NCI-H2107 treated with DMSO at 0.1 percent for 48 hours (cell line): ENCODE measurements at regions not wholly inside any gene's neighbourhood (a gene's known extent, or its start where the extent isn't known, plus 50 kb on each side); places are given as distances from the start of the nearest gene placed in this dataset.
A peak's percentile ranks its signal among the peaks of the same experiment; 100 is the strongest.

Experiments used
- DNase-seq: peaks from one replicate; lab custom pipeline; 2025; ENCODE audit not compliant: unreplicated experiment; lab: John Stamatoyannopoulos, UW

DNA sequence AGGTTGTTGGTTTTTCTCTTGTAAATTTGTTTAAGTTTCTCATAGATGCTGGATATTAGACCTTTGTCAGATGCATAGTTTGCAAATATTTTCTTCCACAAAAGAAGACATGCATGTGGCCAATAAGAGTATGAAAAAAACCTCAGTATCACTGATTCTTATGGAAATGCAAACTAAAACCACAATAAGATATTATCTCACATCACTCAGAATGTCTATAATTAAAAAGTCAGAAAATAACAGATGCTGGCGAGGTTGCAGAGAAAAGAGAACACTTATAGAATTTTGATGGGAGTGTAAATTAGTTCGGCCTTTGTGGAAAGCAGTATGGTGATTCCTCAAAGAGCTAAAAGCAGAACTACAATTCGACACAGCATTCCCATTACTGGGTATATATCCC, 1355.6 kb downstream of the FAM133A start:
- DNase-seq = no peak

GRCh38 chrX:95040104-95040503, 1366.1 kb downstream of the FAM133A start:
- DNase-seq = no peak

- no peak for DNase-seq
These were observed 1370.3 kb downstream of the FAM133A start for GRCh38 chrX:95044331-95044730.

- DNase-seq = no peak
These were observed 1382.0 kb downstream of the FAM133A start for GRCh38 chrX:95055991-95056390.

DNA sequence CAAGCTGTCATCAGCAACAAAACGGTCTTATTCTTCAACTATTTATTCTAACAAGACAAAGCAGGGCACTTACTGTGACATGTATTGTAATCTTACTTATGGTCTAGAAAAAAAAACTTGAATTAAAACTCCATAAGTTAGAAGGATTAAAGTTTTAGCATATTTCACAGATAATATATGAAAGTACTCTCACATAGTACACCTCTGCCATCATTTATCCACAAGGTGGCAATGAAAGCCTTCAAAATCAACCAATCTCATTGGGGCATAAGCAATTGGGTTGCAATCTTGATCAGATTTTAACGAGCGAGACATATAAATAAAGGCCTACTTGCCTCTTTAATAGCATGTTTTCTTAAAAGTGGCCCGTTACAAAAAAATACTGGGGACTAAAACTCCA, 1382.9 kb downstream of the FAM133A start:
- DNase-seq = peak; percentile 13

- DNase-seq = no peak
These were observed 1383.3 kb downstream of the FAM133A start for GRCh38 chrX:95057341-95057740.

GRCh38 chrX:95058815-95059214, 1384.8 kb downstream of the FAM133A start:
- no peak for DNase-seq

DNA sequence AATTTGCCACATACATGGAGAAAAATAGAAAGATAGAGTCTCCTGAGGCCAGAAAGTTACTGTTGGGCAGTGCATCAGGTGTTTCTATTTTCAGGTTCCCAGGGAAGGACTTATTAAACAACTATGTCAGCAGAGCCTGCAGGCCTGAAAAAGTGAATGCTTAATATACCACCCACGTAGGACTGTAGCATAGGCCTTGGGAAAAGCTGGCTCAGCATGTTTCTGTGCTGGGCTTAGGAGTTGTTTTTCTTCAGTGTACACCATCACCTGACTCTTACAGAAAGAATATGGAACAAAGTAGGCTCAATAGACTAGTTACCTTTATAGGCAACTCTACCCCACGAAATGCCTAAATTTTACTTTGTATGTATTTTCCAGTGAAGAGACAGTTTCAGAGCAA, 1385.9 kb downstream of the FAM133A start:
- DNase-seq = no peak

GRCh38 chrX:95063554-95063953, 1389.5 kb downstream of the FAM133A start:
- no peak for DNase-seq

GRCh38 chrX:95065151-95065550, 1391.1 kb downstream of the FAM133A start:
- DNase-seq = no peak

DNA sequence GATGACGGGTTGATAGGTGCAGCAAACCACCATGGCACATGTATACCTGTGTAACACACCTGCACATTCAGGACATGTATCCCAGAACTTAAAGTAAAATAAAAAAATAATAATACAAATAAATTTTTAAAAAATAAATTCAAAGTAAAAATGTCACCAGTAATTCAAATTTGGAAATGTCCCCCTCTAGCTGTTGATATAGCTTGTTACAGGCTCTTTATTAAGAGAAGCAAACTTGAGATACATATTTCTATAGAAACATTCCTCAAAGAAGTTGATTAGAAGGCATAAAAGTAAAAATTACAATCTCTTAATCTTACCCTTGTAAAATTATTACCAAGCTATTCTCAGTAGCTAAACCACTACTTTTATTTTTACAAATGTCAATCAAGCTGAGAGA, 1397.0 kb downstream of the FAM133A start:
- DNase-seq = no peak

DNA sequence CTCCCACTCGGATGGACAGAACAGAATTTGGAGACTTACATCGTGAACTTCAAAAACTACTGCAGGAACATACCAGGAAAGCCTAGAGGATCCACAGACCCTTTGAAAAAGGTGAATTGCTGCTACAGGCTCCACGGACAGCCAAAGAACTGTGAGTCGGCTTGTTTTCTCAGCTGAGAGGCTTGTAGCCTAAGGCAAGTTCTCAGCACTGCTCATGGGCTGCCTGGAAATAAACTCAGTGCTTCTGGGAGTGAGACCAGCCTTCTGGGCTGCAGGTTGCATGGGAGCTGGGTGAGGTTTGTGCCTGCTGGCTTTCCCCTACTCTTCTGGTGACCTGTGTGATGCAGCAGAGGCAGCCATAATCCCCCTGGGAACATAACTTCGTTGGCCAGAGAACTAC, 1397.6 kb downstream of the FAM133A start:
- DNase-seq = peak; percentile 37

GRCh38 chrX:95076449-95076848, 1402.4 kb downstream of the FAM133A start:
- peak; percentile 68 for DNase-seq

DNA sequence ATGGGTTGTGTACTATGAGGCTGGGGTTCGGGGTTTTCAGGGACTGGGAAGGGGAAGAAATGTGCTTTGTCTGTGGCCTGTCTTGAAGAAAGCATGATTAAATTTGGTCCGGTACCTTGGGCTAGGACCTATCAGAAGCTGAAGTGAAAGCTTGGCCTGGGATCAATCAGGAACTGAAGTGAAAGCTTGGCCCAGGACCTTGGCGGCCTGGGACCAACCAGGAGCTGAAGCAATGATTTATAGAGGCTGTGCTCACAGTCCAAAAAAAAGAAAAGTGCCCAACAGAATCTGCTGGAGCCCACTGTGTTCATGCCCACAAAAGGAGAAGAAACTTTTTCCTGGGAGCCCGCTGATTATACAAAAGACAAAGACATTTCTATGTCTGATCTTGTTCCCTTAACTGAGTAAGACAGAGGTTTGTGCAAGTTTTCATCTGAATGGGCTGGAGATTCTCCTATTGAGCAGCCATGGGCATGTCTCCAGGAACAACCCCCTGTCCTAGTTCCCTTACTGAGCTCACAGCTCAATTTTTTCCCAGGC, 1427.9 kb downstream of the FAM133A start:
- no peak for DNase-seq

DNA sequence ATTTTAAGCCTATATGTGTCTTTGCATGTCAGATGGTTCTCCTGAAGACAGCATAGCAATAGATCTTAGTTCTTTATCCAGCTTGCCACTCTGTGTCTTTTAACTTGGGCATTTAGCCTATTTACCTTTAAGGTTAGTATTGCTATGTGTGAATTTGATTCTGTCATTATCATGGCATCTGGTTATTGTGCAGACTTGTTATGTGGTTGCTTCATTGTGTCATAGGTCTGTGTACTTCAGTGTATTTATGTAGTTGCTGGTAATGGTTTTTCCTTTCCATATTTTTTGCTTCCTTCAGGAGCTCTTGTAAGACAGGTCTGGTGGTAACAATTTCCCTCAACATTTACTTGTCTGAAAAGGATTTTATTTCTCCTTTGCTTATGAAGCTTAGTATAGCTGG, 1443.5 kb downstream of the FAM133A start:
- no peak for DNase-seq

DNA sequence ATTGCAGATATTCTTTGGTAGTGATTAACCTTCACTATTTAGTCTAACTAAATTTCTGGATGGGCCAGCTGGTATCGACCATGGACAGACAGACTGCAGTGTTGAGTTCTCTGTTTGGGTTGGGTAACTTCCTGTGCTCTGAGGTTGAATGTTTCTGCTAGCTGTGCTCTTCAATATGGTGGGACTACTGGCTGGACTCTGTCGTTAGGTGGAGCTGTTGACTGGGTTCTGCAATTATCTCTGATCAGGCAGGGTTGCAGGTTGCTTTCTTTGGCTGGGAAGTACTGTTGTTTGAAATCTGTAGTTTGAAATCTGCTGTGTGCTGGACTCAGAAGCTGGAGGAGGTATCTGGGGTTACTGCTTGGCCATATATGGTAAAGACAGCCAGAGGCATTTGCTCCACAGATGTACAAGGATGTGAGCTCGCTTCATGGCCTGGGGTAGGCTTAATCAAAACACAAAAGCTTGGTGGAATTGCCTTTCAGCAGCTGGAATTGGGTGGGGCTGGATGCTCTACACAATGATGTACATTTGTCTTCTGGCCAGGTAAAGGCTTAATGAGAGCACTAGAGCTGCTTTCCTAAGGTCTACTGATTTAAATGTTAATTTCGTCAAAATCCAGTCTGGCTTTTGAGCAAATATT, 1472.0 kb downstream of the FAM133A start:
- no peak for DNase-seq

DNA sequence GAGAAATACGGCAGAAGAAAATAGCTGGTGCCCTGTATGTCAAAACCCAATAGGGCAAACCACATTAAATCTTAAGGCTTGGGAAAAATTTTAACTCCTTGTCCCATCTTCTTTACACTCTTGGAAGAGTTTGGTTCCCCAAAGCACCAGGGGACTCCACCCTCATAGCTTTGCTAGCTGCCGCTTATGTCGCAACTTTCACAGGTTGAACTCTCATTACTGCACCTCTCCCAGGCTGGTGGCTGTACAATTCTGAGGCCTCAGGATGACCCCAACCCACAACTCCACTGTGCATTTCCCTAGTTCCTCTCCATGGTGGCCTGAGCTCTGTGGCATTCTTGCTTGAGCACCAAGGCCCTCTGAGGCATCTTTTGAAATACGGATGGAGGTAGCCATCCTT, 1478.8 kb downstream of the FAM133A start:
- no peak for DNase-seq

DNA sequence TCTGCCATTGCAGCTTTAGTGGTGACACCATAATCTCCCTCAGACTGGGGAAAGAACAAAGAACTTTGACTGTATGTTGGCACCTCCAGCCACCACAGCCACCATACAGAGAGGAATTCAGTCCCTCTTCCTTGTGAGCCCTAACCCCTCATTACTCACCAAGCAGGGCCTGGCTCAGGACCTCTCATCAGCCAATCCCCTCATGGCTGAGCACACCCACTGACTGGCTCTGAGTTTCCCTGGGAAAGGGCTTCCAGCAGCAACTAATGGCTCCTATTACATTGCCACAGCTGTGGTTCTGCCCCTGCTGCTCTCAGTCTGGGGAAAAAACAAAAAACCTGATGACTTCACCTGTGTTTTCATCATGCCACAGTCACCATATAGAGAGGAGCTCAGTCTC, 1482.6 kb downstream of the FAM133A start:
- DNase-seq = no peak
